Suprapubic skin (tissue), 3 donors: ENCODE measurements at regions not wholly inside any gene's neighbourhood (a gene's known extent, or its start where the extent isn't known, plus 50 kb on each side); places are given as distances from the start of the nearest gene placed in this dataset.
"Not testable (repeated sequence)": the region's sequence is repeated elsewhere in the genome, so short reads cannot be mapped to it uniquely, and the experiment has no call there.

ENCODE experiments used
- EP300 ChIP-seq: sonication (generic); formaldehyde crosslinking; IDR thresholded peaks from one replicate; pipeline ENCODE4 v1.6.1; 2017; ENCODE audit warnings: antibody characterized with exemption
- TF ChIP-seq, protein P1 (sequence below), 2 donors: fragments of 200-600 bp in 1 of 2; fragments of 450-650 bp in 1 of 2; sonication (generic) in 1 of 2; IDR thresholded peaks; one replicate each; pipeline ENCODE4 v1.5.1; 2016 to 2019; ENCODE audit warnings: antibody characterized with exemption in 2 of 2, mild to moderate bottlenecking in 1 of 2, moderate library complexity in 1 of 2

DNA sequence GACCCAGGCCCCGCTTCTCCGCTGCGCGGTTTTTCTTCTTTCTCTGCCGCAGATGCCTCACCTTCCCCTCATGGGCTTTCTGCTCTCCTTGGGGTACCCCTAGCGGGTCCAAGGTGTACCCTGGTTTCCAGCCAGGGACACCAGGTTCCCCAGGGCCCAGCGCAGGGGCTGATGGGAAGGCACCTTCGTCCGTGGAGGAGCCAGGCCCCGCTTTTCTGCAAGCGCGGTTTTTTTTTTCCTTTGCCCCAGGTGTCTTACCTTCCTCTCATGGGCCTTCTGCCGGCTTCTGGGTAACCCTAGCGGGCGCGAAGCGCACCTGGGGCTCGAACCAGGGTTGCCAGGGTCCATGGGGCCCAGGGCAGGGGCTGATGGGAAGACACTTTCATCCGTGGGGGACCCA, 165.9 kb upstream of the ZNG1F start:
- TF ChIP-seq EP300 = not testable (repeated sequence)
- TF ChIP-seq, protein P1, sequence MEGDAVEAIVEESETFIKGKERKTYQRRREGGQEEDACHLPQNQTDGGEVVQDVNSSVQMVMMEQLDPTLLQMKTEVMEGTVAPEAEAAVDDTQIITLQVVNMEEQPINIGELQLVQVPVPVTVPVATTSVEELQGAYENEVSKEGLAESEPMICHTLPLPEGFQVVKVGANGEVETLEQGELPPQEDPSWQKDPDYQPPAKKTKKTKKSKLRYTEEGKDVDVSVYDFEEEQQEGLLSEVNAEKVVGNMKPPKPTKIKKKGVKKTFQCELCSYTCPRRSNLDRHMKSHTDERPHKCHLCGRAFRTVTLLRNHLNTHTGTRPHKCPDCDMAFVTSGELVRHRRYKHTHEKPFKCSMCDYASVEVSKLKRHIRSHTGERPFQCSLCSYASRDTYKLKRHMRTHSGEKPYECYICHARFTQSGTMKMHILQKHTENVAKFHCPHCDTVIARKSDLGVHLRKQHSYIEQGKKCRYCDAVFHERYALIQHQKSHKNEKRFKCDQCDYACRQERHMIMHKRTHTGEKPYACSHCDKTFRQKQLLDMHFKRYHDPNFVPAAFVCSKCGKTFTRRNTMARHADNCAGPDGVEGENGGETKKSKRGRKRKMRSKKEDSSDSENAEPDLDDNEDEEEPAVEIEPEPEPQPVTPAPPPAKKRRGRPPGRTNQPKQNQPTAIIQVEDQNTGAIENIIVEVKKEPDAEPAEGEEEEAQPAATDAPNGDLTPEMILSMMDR (IDR thresholded peaks at IDR 0.05) = not testable (repeated sequence)
